ENCODE measurements at regions not wholly inside any gene's neighbourhood (a gene's known extent, or its start where the extent isn't known, plus 50 kb on each side); places are given as distances from the start of the nearest gene placed in this dataset.

GRCh38 chr10:36109399-36110023 is 467.4 kb upstream of the FZD8 start:
- H3K9me1 ChIP-seq (replicated peaks; ENCODE audit: control insufficient read depth, extremely low read depth, insufficient read depth, low read length), result no peaks in the 10 kb centered on the region
- no peaks in the 10 kb centered on the region for H3K4me1 ChIP-seq (ENCODE audit: control insufficient read depth, extremely low read depth, insufficient read depth, low read length)
- no TSS peak for BruUV-seq (replicated peaks)
- H2AFZ ChIP-seq (ENCODE audit: low read depth, low read length), result no peak overlapping the region
- TF ChIP-seq POLR2AphosphoS5 (IDR thresholded peaks at IDR 0.05; ENCODE audit: insufficient read depth, low read depth, low read length), result no peak
- H3K9me3 ChIP-seq (replicated peaks; ENCODE audit: control insufficient read depth, insufficient read depth, low read length), result no peaks in the 10 kb centered on the region
- H3K27me3 ChIP-seq (ENCODE audit: control insufficient read depth in 2 of 2, insufficient read depth in 2 of 2, low read length in 2 of 2), result no peaks in the 10 kb centered on the region
- H3K36me3 ChIP-seq (ENCODE audit: control insufficient read depth in 2 of 2, extremely low read depth in 1 of 2, insufficient read depth in 2 of 2, low read length in 2 of 2), result no peaks in the 10 kb centered on the region
- H3K79me2 ChIP-seq (ENCODE audit: control insufficient read depth, insufficient read depth, low read length), result no peaks in the 10 kb centered on the region
- intact Hi-C loops (cut with micrococcal nuclease), result no loop called here
- ChIA-PET CTCF (interaction anchor here (0.9 to 1.1 kb wide), 2 partner anchors 12 to 16 kb away, joined by 3 to 4 read pairs; no protein-coding TSS in a partner anchor), POLR2A (no interaction called here)
- H3K4me2 ChIP-seq (ENCODE audit: insufficient read depth, low read length), result no peak overlapping the region
- no peak for FAIRE-seq
- no peaks in the 10 kb centered on the region for H4K20me1 ChIP-seq (replicated peaks; ENCODE audit: control insufficient read depth, extremely low read depth, insufficient read depth, low read length)
- no peak overlapping the region for H3K4me3 ChIP-seq (replicated peaks in 1 of 3; ENCODE audit: insufficient read depth in 1 of 3, low read depth in 1 of 3, low read length in 3 of 3)
- H3K9ac ChIP-seq (replicated peaks; ENCODE audit: extremely low read depth, insufficient read depth, low read length), result no peak overlapping the region
- dilution Hi-C loops (cut with MboI; ENCODE audit: extremely low pct_ligation_motif_present, low sequenced_read_pairs), result no loop called here
- no peak overlapping the region for H3K27ac ChIP-seq (ENCODE audit: insufficient read depth, low read depth, low read length)
- no peak for DNase-seq (ENCODE audit: low read depth, low spot score)

GRCh38 chr10:36097696-36098095 is 455.6 kb upstream of the FZD8 start:
- CTCF ChIA-PET, result interaction anchor here (1.2 to 1.8 kb wide), 2 partner anchors 12 to 18 kb away, joined by 3 to 4 read pairs; no protein-coding TSS in a partner anchor
- no peaks in the 10 kb centered on the region for H3K79me2 ChIP-seq (ENCODE audit: control insufficient read depth, insufficient read depth, low read length)

More at GRCh38 chr10:36097696-36098095, 455.6 kb upstream of the FZD8 start:
- Histone ChIP-seq H3K36me3 (ENCODE audit: control insufficient read depth in 2 of 2, extremely low read depth in 1 of 2, insufficient read depth in 2 of 2, low read length in 2 of 2) (no peaks in the 10 kb centered on the region), H3K9ac (replicated peaks; ENCODE audit: extremely low read depth, insufficient read depth, low read length) (no peak overlapping the region), H3K4me3 (replicated peaks in 1 of 3; ENCODE audit: insufficient read depth in 1 of 3, low read depth in 1 of 3, low read length in 3 of 3) (no peak overlapping the region), H4K20me1 (replicated peaks; ENCODE audit: control insufficient read depth, extremely low read depth, insufficient read depth, low read length) (no peaks in the 10 kb centered on the region), H3K9me1 (replicated peaks; ENCODE audit: control insufficient read depth, extremely low read depth, insufficient read depth, low read length) (no peaks in the 10 kb centered on the region), H3K27me3 (ENCODE audit: control insufficient read depth in 2 of 2, insufficient read depth in 2 of 2, low read length in 2 of 2) (no peaks in the 10 kb centered on the region), H2AFZ (ENCODE audit: low read depth, low read length) (no peak overlapping the region), H3K27ac (ENCODE audit: insufficient read depth, low read depth, low read length) (no peak overlapping the region), H3K4me1 (ENCODE audit: control insufficient read depth, extremely low read depth, insufficient read depth, low read length) (no peaks in the 10 kb centered on the region), H3K9me3 (replicated peaks; ENCODE audit: control insufficient read depth, insufficient read depth, low read length) (no peaks in the 10 kb centered on the region), H3K4me2 (ENCODE audit: insufficient read depth, low read length) (no peak overlapping the region)
- intact Hi-C loops (cut with micrococcal nuclease) (no loop called here), dilution Hi-C loops (cut with MboI; ENCODE audit: extremely low pct_ligation_motif_present, low sequenced_read_pairs) (no loop called here)
- DNase-seq (ENCODE audit: low read depth, low spot score), result no peak
- TF ChIP-seq FOS (IDR thresholded peaks at IDR 0.05; ENCODE audit: borderline replicate concordance, insufficient read depth, low read length) (no peak), EZH2 (IDR thresholded peaks at IDR 0.05; ENCODE audit: borderline replicate concordance, low read depth, low read length, severe bottlenecking) (no peak), MAX (IDR thresholded peaks at IDR 0.05; ENCODE audit: insufficient read depth, insufficient read length) (no peak), POLR2A (IDR thresholded peaks at IDR 0.05; ENCODE audit: low read depth, low read length) (no peak), CTCF (IDR thresholded peaks at IDR 0.05; ENCODE audit: extremely low read depth in 1 of 2, insufficient read depth in 1 of 2, low read depth in 1 of 2, low read length in 2 of 2) (no peak), GATA2 (IDR thresholded peaks at IDR 0.05; ENCODE audit: insufficient read depth, insufficient read length, low read depth, low read length) (no peak), POLR2AphosphoS5 (IDR thresholded peaks at IDR 0.05; ENCODE audit: insufficient read depth, low read depth, low read length) (no peak), JUN (IDR thresholded peaks at IDR 0.05; ENCODE audit: borderline replicate concordance, insufficient read depth, insufficient read length, low read depth) (no peak), MYC (IDR thresholded peaks at IDR 0.05; ENCODE audit: low read depth, low read length) (no peak)
- FAIRE-seq, result no peak
- no TSS peak for BruUV-seq (replicated peaks)
- POLR2A ChIA-PET, result no interaction called here

All from endothelial cell of umbilical vein (primary cell).